HepG2 (cell line): ENCODE measurements at regions not wholly inside any gene's neighbourhood (a gene's known extent, or its start where the extent isn't known, plus 50 kb on each side); places are given as distances from the start of the nearest gene placed in this dataset.

Experiments used
- ATAC-seq: fragments of 200-7000 bp; cut with Tn5 transposase; 3 replicates; pipeline ENCODE4 v1.9.1; 2020; ENCODE audit warnings: mild to moderate bottlenecking, moderate library complexity
- BruUV-seq: library from RNA; stranded (reverse); fragments of 400-500 nt; replicated peaks from 2 replicates; lab custom pipeline; 2021; lab: Mats Ljungman, UMichigan
- CTCF ChIA-PET: fragments of 300-600 bp; formaldehyde crosslinking; extraction: SDS; loops from one replicate; lab custom pipeline; 2021; ENCODE audit warnings: low total read pairs, inconsistent platforms, low intra/inter-chr PET ratio; lab: Yijun Ruan, JAX
- POLR2A ChIA-PET: fragments of 350-600 bp; sonication (Branson Sonifier 250); formaldehyde crosslinking; loops from one replicate; lab custom pipeline; 2020; ENCODE audit warnings: antibody characterized with exemption, inconsistent platforms; lab: Yijun Ruan, JAX
- DNase-seq: peaks from one replicate; pipeline ENCODE4 v3.0.0-alpha.2; 2015; ENCODE audit warnings: low spot score
- FAIRE-seq: peaks from 3 replicates; lab custom pipeline; 2011; peaks lifted over from hg19 to GRCh38; lab: Jason Lieb, UNC
- H2AFZ ChIP-seq: one replicate; pipeline ENCODE4 v1.6.1; 2011; ENCODE audit warnings: low read length, inconsistent platforms
- H3K27ac ChIP-seq: fragments of 300-600 bp; 3 replicates; pipeline ENCODE4 v1.8.0; 2011; ENCODE audit warnings: mixed run types, mild to moderate bottlenecking, mixed read lengths, low read length, inconsistent platforms; ENCODE audit not compliant: insufficient read depth; ENCODE audit errors: extremely low read length
- H3K27me3 ChIP-seq, 2 experiments: fragments of 200-600 bp in 1 of 2; 2 replicates in 1 of 2; 3 replicates in 1 of 2; pipeline versions ENCODE4 v1.6.0 to v1.8.0; 2011; ENCODE audit warnings: low read length in 2 of 2, mild to moderate bottlenecking in 2 of 2, moderate library complexity in 2 of 2, inconsistent platforms in 1 of 2; ENCODE audit not compliant: insufficient read depth in 2 of 2, control insufficient read depth in 1 of 2
- H3K36me3 ChIP-seq, 2 experiments: fragments of 200-600 bp in 1 of 2; replicated peaks in 1 of 2; 2 replicates in 1 of 2; 3 replicates in 1 of 2; pipeline versions ENCODE4 v1.5.1 to v1.8.0; 2011; ENCODE audit warnings: low read length in 2 of 2, inconsistent platforms in 1 of 2; ENCODE audit not compliant: insufficient read depth in 2 of 2, control insufficient read depth in 1 of 2
- H3K4me1 ChIP-seq: 2 replicates; pipeline ENCODE4 v1.5.1; 2012; ENCODE audit warnings: low read length, inconsistent platforms; ENCODE audit not compliant: insufficient read depth
- H3K4me2 ChIP-seq: 2 replicates; pipeline ENCODE4 v1.6.0; 2011; ENCODE audit warnings: low read depth, low read length, inconsistent platforms
- H3K4me3 ChIP-seq, 3 experiments: fragments of 200-600 bp in 1 of 3; sonication (generic), shearing (Covaris generic) in 1 of 3; replicated peaks in 1 of 3; 2 replicates each; pipeline ENCODE4 v1.5.1; 2011 to 2016; ENCODE audit warnings: low read length in 3 of 3, inconsistent platforms in 2 of 3, low read depth in 2 of 3, mild to moderate bottlenecking in 2 of 3, control low read depth in 1 of 3, mixed read lengths in 1 of 3; ENCODE audit not compliant: insufficient read depth in 1 of 3
- H3K79me2 ChIP-seq: one replicate; pipeline ENCODE4 v1.6.1; 2011; ENCODE audit warnings: low read length, inconsistent platforms; ENCODE audit not compliant: insufficient read depth
- H3K9ac ChIP-seq: 2 replicates; pipeline ENCODE4 v1.6.0; 2011; ENCODE audit warnings: mild to moderate bottlenecking, low read depth, low read length, inconsistent platforms; ENCODE audit not compliant: insufficient read depth
- H3K9me3 ChIP-seq: 2 replicates; pipeline ENCODE4 v1.5.1; 2012; ENCODE audit warnings: mild to moderate bottlenecking, low read length
- H4K20me1 ChIP-seq: 2 replicates; pipeline ENCODE4 v1.6.0; 2011; ENCODE audit warnings: inconsistent platforms, mild to moderate bottlenecking, low read length, moderate library complexity; ENCODE audit not compliant: insufficient read depth
- ATF5 ChIP-seq: sonication (generic); formaldehyde crosslinking; IDR thresholded peaks from 2 replicates; pipeline ENCODE4 v1.4.0; 2020; ENCODE audit warnings: mild to moderate bottlenecking, low read depth, missing genetic modification reagents
- ATRX ChIP-seq: sonication (generic); formaldehyde crosslinking; IDR thresholded peaks from 2 replicates; pipeline ENCODE4 v1.4.0; 2020; ENCODE audit warnings: missing genetic modification reagents, borderline replicate concordance
- GMEB2 ChIP-seq: IDR thresholded peaks from 2 replicates; pipeline ENCODE4 v1.6.1; 2016; ENCODE audit warnings: missing biosample characterization, missing genetic modification reagents, low read depth
- HOXA7 ChIP-seq: sonication (generic); formaldehyde crosslinking; IDR thresholded peaks from 2 replicates; pipeline ENCODE4 v1.8.1; 2022; ENCODE audit warnings: mild to moderate bottlenecking, missing genetic modification reagents, moderate library complexity
- TSC22D2 ChIP-seq: sonication (generic); formaldehyde crosslinking; IDR thresholded peaks from 2 replicates; pipeline ENCODE4 v1.5.1; 2020; ENCODE audit warnings: missing genetic modification reagents, mild to moderate bottlenecking, borderline replicate concordance
- ZBTB7B ChIP-seq: sonication (generic); formaldehyde crosslinking; IDR thresholded peaks from 2 replicates; pipeline ENCODE4 v1.4.0; 2020; ENCODE audit warnings: missing genetic modification reagents
- ZNF382 ChIP-seq: sonication (generic); formaldehyde crosslinking; IDR thresholded peaks from 2 replicates; pipeline ENCODE4 v1.5.0; 2020; ENCODE audit warnings: missing genetic modification reagents, mild to moderate bottlenecking, borderline replicate concordance
- WGBS: methylation state at CpG from one replicate; pipeline ENCODE4 v1.1.6; 2017; ENCODE audit warnings: low lambda C conversion rate; 5-methylcytosine and 5-hydroxymethylcytosine counted together
- in situ Hi-C: cut with HindIII; loops from 2 replicates; pipeline ENCODE4 v1.10.0; 2017; ENCODE audit warnings: low pct_unique_long_range_greater_than_20kb; ENCODE audit not compliant: extremely low pct_ligation_motif_present
- intact Hi-C: fragments of 100-400 bp; cut with micrococcal nuclease; formaldehyde crosslinking; loops from one replicate; pipeline ENCODE4 v1.10.0; 2022; ENCODE audit not compliant: unreplicated experiment
- TF ChIP-seq, protein P1 (sequence below): sonication (generic); formaldehyde crosslinking; IDR thresholded peaks from 2 replicates; pipeline ENCODE4 v1.5.0; 2020; ENCODE audit warnings: missing genetic modification reagents
- TF ChIP-seq, protein P2 (sequence below): sonication (generic); formaldehyde crosslinking; conservative IDR thresholded peaks from 2 replicates; pipeline ENCODE4 v1.4.0; 2020; ENCODE audit warnings: missing genetic modification reagents

- intact Hi-C loops (no loop called here), in situ Hi-C loops (no loop called here)
- FAIRE-seq (no peak), DNase-seq (no peak), ATAC-seq (no peak)
- 90% methylated on average over 3 of the region's 3 CpGs for WGBS
- no peak overlapping the region for H3K9ac ChIP-seq
- H3K79me2 ChIP-seq, result no peaks in the 10 kb centered on the region
- BruUV-seq, result no TSS peak
- H2AFZ ChIP-seq, result no peak overlapping the region
- H3K4me2 ChIP-seq, result no peak overlapping the region
- H3K9me3 ChIP-seq, result no peaks in the 10 kb centered on the region
- TF ChIP-seq TSC22D2 (no peak), ZNF382 (CRISPR knock-in tag) (no peak), HOXA7 (no peak), ATRX (CRISPR knock-in tag) (no peak), ZBTB7B (CRISPR knock-in tag) (no peak), GMEB2 (CRISPR knock-in tag) (no peak), ATF5 (no peak)
- TF ChIP-seq, protein P1, sequence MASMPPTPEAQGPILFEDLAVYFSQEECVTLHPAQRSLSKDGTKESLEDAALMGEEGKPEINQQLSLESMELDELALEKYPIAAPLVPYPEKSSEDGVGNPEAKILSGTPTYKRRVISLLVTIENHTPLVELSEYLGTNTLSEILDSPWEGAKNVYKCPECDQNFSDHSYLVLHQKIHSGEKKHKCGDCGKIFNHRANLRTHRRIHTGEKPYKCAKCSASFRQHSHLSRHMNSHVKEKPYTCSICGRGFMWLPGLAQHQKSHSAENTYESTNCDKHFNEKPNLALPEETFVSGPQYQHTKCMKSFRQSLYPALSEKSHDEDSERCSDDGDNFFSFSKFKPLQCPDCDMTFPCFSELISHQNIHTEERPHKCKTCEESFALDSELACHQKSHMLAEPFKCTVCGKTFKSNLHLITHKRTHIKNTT, result no peak
- TF ChIP-seq, protein P2, sequence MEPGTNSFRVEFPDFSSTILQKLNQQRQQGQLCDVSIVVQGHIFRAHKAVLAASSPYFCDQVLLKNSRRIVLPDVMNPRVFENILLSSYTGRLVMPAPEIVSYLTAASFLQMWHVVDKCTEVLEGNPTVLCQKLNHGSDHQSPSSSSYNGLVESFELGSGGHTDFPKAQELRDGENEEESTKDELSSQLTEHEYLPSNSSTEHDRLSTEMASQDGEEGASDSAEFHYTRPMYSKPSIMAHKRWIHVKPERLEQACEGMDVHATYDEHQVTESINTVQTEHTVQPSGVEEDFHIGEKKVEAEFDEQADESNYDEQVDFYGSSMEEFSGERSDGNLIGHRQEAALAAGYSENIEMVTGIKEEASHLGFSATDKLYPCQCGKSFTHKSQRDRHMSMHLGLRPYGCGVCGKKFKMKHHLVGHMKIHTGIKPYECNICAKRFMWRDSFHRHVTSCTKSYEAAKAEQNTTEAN (CRISPR knock-in tag), result no peak
- no peaks in the 10 kb centered on the region for H4K20me1 ChIP-seq
- no peak overlapping the region for H3K4me3 ChIP-seq
- H3K27me3 ChIP-seq, result no peaks in the 10 kb centered on the region
- CTCF ChIA-PET, result no interaction called here
- no peaks in the 10 kb centered on the region for H3K36me3 ChIP-seq
- POLR2A ChIA-PET, result no interaction called here
- H3K4me1 ChIP-seq, result no peaks in the 10 kb centered on the region
- no peak overlapping the region for H3K27ac ChIP-seq
These were observed 296.3 kb upstream of the NPSR1 start for GRCh38 chr7:34361663-34362250.
